ENCODE measurements at regions not wholly inside any gene's neighbourhood (a gene's known extent, or its start where the extent isn't known, plus 50 kb on each side); places are given as distances from the start of the nearest gene placed in this dataset.

- no peak for TF ChIP-seq CTCF (IDR thresholded peaks at IDR 0.05)
- no peak for TF ChIP-seq POLR2A (IDR thresholded peaks at IDR 0.05)
Measured at GRCh38 chr15:47640079-47640478, 77.2 kb upstream of the SEMA6D start.

Data from esophagus squamous epithelium (tissue), 4 donors.